ENCODE measurements at regions not wholly inside any gene's neighbourhood (a gene's known extent, or its start where the extent isn't known, plus 50 kb on each side); places are given as distances from the start of the nearest gene placed in this dataset.

GRCh38 chr3:72698154-72698917 lies 149.9 kb downstream of the SHQ1 start:
- TF ChIP-seq CTCF (IDR thresholded peaks at IDR 0.05; ENCODE audit: borderline replicate concordance, insufficient read depth, low read depth, low read length), result no peak
- no peak overlapping the region for H3K4me3 ChIP-seq (ENCODE audit: low read depth, low read length)

GRCh38 chr3:72697717-72698116 lies 150.5 kb downstream of the SHQ1 start:
- H3K4me3 ChIP-seq (ENCODE audit: low read depth, low read length), result no peak overlapping the region
- TF ChIP-seq CTCF (IDR thresholded peaks at IDR 0.05; ENCODE audit: borderline replicate concordance, insufficient read depth, low read depth, low read length), result no peak

GRCh38 chr3:72696815-72697214 lies 151.4 kb downstream of the SHQ1 start:
- H3K4me3 ChIP-seq (ENCODE audit: low read depth, low read length), result no peak overlapping the region
- no peak for TF ChIP-seq CTCF (IDR thresholded peaks at IDR 0.05; ENCODE audit: borderline replicate concordance, insufficient read depth, low read depth, low read length)

GRCh38 chr3:72694398-72694797 lies 153.8 kb downstream of the SHQ1 start:
- no peak overlapping the region for H3K4me3 ChIP-seq (ENCODE audit: low read depth, low read length)
- TF ChIP-seq CTCF (IDR thresholded peaks at IDR 0.05; ENCODE audit: borderline replicate concordance, insufficient read depth, low read depth, low read length), result no peak

- TF ChIP-seq CTCF (IDR thresholded peaks at IDR 0.05; ENCODE audit: borderline replicate concordance, insufficient read depth, low read depth, low read length), result no peak
- H3K4me3 ChIP-seq (ENCODE audit: low read depth, low read length), result no peak overlapping the region
These were observed 155.3 kb downstream of the SHQ1 start for GRCh38 chr3:72692990-72693389.

- H3K4me3 ChIP-seq (ENCODE audit: low read depth, low read length), result no peak overlapping the region
- TF ChIP-seq CTCF (IDR thresholded peaks at IDR 0.05; ENCODE audit: borderline replicate concordance, insufficient read depth, low read depth, low read length), result no peak
These were observed 157.6 kb downstream of the SHQ1 start for GRCh38 chr3:72690629-72691028.

- H3K4me3 ChIP-seq (ENCODE audit: low read depth, low read length), result no peak overlapping the region
- TF ChIP-seq CTCF (IDR thresholded peaks at IDR 0.05; ENCODE audit: borderline replicate concordance, insufficient read depth, low read depth, low read length), result no peak
These were observed 165.3 kb downstream of the SHQ1 start for GRCh38 chr3:72682936-72683452.

Data from GM12875 (cell line).